ENCODE measurements at regions not wholly inside any gene's neighbourhood (a gene's known extent, or its start where the extent isn't known, plus 50 kb on each side); places are given as distances from the start of the nearest gene placed in this dataset.

- TF ChIP-seq EZH2 (IDR thresholded peaks at IDR 0.05; ENCODE audit: low read depth, low read length, severe bottlenecking) (no peak), POLR2AphosphoS5 (IDR thresholded peaks at IDR 0.05; ENCODE audit: low read depth, low read length) (no peak), POLR2A (IDR thresholded peaks at IDR 0.05; ENCODE audit: control extremely low read depth in 1 of 2, low read depth in 2 of 2, low read length in 2 of 2) (no peak), RNF2 (IDR thresholded peaks at IDR 0.05; ENCODE audit: borderline replicate concordance, low read depth, low read length, missing control alignments, poor library complexity, severe bottlenecking) (no peak), CHD2 (IDR thresholded peaks at IDR 0.05; ENCODE audit: low read length) (no peak), SP4 (IDR thresholded peaks at IDR 0.05; ENCODE audit: low read length) (no peak), CBX5 (IDR thresholded peaks at IDR 0.05; ENCODE audit: low read depth, low read length) (no peak), EGR1 (IDR thresholded peaks at IDR 0.05; ENCODE audit: borderline replicate concordance, low read depth, low read length) (no peak), TAF1 (IDR thresholded peaks at IDR 0.05; ENCODE audit: low read depth, low read length) (no peak), GTF2F1 (IDR thresholded peaks at IDR 0.05; ENCODE audit: borderline replicate concordance, low read depth, low read length) (no peak), BRCA1 (IDR thresholded peaks at IDR 0.05; ENCODE audit: low read depth, low read length) (no peak), NRF1 (IDR thresholded peaks at IDR 0.05; ENCODE audit: low read depth, low read length) (no peak), GABPA (IDR thresholded peaks at IDR 0.05; ENCODE audit: borderline replicate concordance, insufficient read depth, low read length) (no peak)
- TF ChIP-seq, protein P1, sequence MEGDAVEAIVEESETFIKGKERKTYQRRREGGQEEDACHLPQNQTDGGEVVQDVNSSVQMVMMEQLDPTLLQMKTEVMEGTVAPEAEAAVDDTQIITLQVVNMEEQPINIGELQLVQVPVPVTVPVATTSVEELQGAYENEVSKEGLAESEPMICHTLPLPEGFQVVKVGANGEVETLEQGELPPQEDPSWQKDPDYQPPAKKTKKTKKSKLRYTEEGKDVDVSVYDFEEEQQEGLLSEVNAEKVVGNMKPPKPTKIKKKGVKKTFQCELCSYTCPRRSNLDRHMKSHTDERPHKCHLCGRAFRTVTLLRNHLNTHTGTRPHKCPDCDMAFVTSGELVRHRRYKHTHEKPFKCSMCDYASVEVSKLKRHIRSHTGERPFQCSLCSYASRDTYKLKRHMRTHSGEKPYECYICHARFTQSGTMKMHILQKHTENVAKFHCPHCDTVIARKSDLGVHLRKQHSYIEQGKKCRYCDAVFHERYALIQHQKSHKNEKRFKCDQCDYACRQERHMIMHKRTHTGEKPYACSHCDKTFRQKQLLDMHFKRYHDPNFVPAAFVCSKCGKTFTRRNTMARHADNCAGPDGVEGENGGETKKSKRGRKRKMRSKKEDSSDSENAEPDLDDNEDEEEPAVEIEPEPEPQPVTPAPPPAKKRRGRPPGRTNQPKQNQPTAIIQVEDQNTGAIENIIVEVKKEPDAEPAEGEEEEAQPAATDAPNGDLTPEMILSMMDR (IDR thresholded peaks at IDR 0.05; ENCODE audit: control extremely low read depth in 1 of 3, insufficient read depth in 1 of 3, low read depth in 1 of 3, low read length in 3 of 3) = no peak
Observed at GRCh38 chr4:24273136-24273535, 311.2 kb downstream of the DHX15 start.
